RPMI8226 (cell line): ENCODE measurements at regions not wholly inside any gene's neighbourhood (a gene's known extent, or its start where the extent isn't known, plus 50 kb on each side); places are given as distances from the start of the nearest gene placed in this dataset.

ENCODE experiments used
- DNase-seq: peaks from one replicate; pipeline ENCODE4 v3.0.0-alpha.2; 2015

- DNase-seq: no peak
Measured at GRCh38 chr14:101380512-101380911, 180.8 kb upstream of the DIO3 start.

- no peak for DNase-seq
Measured at GRCh38 chr14:101380940-101381339, 180.4 kb upstream of the DIO3 start.

- no peak for DNase-seq
Measured at GRCh38 chr14:101383737-101384338, 177.5 kb upstream of the DIO3 start.

- DNase-seq: no peak
Measured at GRCh38 chr14:101394374-101394773, 166.9 kb upstream of the DIO3 start.

GRCh38 chr14:101395779-101396178 lies 165.5 kb upstream of the DIO3 start:
- no peak for DNase-seq

- no peak for DNase-seq
Measured at GRCh38 chr14:101397206-101397605, 164.1 kb upstream of the DIO3 start.

GRCh38 chr14:101398011-101398410 lies 163.3 kb upstream of the DIO3 start:
- DNase-seq: no peak

GRCh38 chr14:101399737-101400517 lies 161.4 kb upstream of the DIO3 start:
- DNase-seq: no peak

- DNase-seq: no peak
Measured at GRCh38 chr14:101400830-101401229, 160.5 kb upstream of the DIO3 start.

- no peak for DNase-seq
Measured at GRCh38 chr14:101402936-101403660, 158.2 kb upstream of the DIO3 start.

- peak; percentile 14 for DNase-seq
Measured at GRCh38 chr14:101404426-101405170, 156.7 kb upstream of the DIO3 start.

- DNase-seq: no peak
Measured at GRCh38 chr14:101405171-101405883, 156.0 kb upstream of the DIO3 start.

- DNase-seq: no peak
Measured at GRCh38 chr14:101406921-101407320, 154.4 kb upstream of the DIO3 start.

GRCh38 chr14:101407328-101407727 lies 154.0 kb upstream of the DIO3 start:
- no peak for DNase-seq

- DNase-seq: no peak
Measured at GRCh38 chr14:101408077-101408831, 153.0 kb upstream of the DIO3 start.

- no peak for DNase-seq
Measured at GRCh38 chr14:101409006-101409543, 152.2 kb upstream of the DIO3 start.

- DNase-seq: no peak
Measured at GRCh38 chr14:101410126-101410525, 151.2 kb upstream of the DIO3 start.

- DNase-seq: no peak
Measured at GRCh38 chr14:101411151-101411550, 150.1 kb upstream of the DIO3 start.

- no peak for DNase-seq
Measured at GRCh38 chr14:101411779-101412178, 149.5 kb upstream of the DIO3 start.

- DNase-seq: no peak
Measured at GRCh38 chr14:101412739-101413138, 148.6 kb upstream of the DIO3 start.

- no peak for DNase-seq
Measured at GRCh38 chr14:101417434-101417833, 143.9 kb upstream of the DIO3 start.

GRCh38 chr14:101418601-101419000 lies 142.7 kb upstream of the DIO3 start:
- no peak for DNase-seq
